NB4 (cell line): ENCODE measurements at regions not wholly inside any gene's neighbourhood (a gene's known extent, or its start where the extent isn't known, plus 50 kb on each side); places are given as distances from the start of the nearest gene placed in this dataset.

Experiments used
- DNase-seq: peaks from one replicate; pipeline ENCODE4 v3.0.0; 2010; ENCODE audit warnings: low read depth
- H3K4me3 ChIP-seq: one replicate; pipeline ENCODE4 v1.5.1; 2011; ENCODE audit warnings: mild to moderate bottlenecking, low read depth, low read length, moderate library complexity
- MAX ChIP-seq: IDR thresholded peaks from 2 replicates; pipeline ENCODE4 v1.6.1; 2011; ENCODE audit warnings: low read depth, low read length
- MYC ChIP-seq: IDR thresholded peaks from 2 replicates; pipeline ENCODE4 v1.6.1; 2011; ENCODE audit warnings: low read depth, low read length
- POLR2A ChIP-seq: IDR thresholded peaks from 2 replicates; pipeline ENCODE4 v1.6.1; 2011; ENCODE audit warnings: mild to moderate bottlenecking; ENCODE audit not compliant: insufficient read length; ENCODE audit errors: extremely low read depth
- TF ChIP-seq, protein P1 (sequence below): IDR thresholded peaks from one replicate; pipeline ENCODE4 v1.5.1; 2012; ENCODE audit warnings: low read depth, low read length

GRCh38 chr3:69491975-69492374 is 106.1 kb upstream of the FRMD4B start:
- no peak for DNase-seq
- H3K4me3 ChIP-seq: no peak overlapping the region
- TF ChIP-seq MYC: no peak
- TF ChIP-seq POLR2A: no peak
- TF ChIP-seq, protein P1, sequence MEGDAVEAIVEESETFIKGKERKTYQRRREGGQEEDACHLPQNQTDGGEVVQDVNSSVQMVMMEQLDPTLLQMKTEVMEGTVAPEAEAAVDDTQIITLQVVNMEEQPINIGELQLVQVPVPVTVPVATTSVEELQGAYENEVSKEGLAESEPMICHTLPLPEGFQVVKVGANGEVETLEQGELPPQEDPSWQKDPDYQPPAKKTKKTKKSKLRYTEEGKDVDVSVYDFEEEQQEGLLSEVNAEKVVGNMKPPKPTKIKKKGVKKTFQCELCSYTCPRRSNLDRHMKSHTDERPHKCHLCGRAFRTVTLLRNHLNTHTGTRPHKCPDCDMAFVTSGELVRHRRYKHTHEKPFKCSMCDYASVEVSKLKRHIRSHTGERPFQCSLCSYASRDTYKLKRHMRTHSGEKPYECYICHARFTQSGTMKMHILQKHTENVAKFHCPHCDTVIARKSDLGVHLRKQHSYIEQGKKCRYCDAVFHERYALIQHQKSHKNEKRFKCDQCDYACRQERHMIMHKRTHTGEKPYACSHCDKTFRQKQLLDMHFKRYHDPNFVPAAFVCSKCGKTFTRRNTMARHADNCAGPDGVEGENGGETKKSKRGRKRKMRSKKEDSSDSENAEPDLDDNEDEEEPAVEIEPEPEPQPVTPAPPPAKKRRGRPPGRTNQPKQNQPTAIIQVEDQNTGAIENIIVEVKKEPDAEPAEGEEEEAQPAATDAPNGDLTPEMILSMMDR: no peak
- no peak for TF ChIP-seq MAX

DNA sequence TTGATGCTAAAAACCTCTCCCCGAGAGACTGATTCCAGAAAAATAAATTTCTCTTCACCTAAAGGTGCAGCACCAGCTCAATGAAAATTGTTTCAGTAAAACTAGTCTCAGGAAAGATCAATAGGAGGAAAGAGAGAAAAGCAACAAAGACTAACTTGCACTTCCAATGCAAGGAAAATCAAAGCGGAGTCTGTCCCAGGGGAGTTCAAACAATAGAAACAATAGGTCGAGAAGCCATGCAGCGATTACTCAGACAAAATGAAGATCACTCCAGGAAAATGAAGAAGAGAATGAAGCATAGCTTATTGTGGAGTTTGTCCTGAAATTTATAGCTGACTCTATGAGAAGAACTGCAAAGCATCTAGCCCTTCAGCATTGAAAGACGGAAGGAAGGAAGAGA is 105.1 kb upstream of the FRMD4B start:
- DNase-seq: no peak
- TF ChIP-seq MAX: no peak
- TF ChIP-seq, protein P1: no peak
- no peak overlapping the region for H3K4me3 ChIP-seq

GRCh38 chr3:69490235-69490634 is 104.3 kb upstream of the FRMD4B start:
- H3K4me3 ChIP-seq: no peak overlapping the region
- no peak for TF ChIP-seq POLR2A
- TF ChIP-seq MAX: no peak
- no peak for TF ChIP-seq MYC
- TF ChIP-seq, protein P1: no peak
- DNase-seq: no peak

GRCh38 chr3:69488026-69488425 is 102.1 kb upstream of the FRMD4B start:
- no peak for DNase-seq
- TF ChIP-seq MAX (no peak), MYC (no peak)
- TF ChIP-seq, protein P1: no peak
- no peak overlapping the region for H3K4me3 ChIP-seq

DNA sequence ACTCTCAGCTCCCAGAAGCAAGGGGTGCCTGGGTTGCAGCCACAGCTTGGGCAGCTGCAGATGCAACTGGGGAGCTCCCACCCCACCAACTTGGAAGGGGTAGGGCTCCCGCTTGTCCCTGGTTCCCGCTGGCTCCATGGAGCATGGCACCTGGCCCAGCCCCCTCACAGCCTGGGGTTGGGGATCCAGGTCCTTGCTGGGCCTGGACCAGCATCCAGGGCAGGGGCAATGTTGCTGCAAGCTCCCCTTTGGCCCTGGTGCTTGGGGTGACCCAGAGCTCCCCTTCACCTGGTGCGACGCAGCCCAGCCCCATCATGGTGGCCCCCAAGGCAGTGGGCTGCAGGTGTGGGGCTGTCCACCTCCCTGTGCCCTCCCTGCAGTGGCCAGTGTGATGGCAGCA is 99.6 kb upstream of the FRMD4B start:
- no peak for DNase-seq
- H3K4me3 ChIP-seq: no peak overlapping the region
- TF ChIP-seq, protein P1: no peak
- TF ChIP-seq POLR2A (no peak), MYC (no peak), MAX (no peak)
